ENCODE measurements at regions not wholly inside any gene's neighbourhood (a gene's known extent, or its start where the extent isn't known, plus 50 kb on each side); places are given as distances from the start of the nearest gene placed in this dataset.

DNA sequence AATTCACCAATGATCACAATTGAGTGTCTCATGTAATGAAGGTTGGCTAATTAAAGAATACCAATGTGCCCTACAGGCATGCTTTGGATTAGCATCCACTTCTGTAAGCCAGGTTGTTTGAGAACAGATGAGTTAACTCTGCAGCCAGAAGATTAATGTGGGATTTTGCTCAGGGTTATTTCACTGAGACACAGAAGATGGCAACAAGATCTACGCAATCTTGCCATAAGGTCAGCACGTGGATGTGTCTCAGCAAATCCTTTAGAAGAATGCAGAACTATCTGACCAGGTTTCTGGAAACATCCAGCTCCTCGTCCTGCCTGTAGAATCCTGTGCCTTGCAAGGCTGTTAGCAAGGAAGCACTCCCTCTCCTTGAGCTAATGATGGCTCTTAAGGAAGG lies 532.6 kb upstream of the AMELY start (continued):
- no peak for TF ChIP-seq SP1 (IDR thresholded peaks at IDR 0.05; ENCODE audit: low read depth, low read length)
- TF ChIP-seq, protein P1, sequence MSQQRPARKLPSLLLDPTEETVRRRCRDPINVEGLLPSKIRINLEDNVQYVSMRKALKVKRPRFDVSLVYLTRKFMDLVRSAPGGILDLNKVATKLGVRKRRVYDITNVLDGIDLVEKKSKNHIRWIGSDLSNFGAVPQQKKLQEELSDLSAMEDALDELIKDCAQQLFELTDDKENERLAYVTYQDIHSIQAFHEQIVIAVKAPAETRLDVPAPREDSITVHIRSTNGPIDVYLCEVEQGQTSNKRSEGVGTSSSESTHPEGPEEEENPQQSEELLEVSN (IDR thresholded peaks at IDR 0.05): no peak

All from H1 (cell line).